ENCODE measurements at regions not wholly inside any gene's neighbourhood (a gene's known extent, or its start where the extent isn't known, plus 50 kb on each side); places are given as distances from the start of the nearest gene placed in this dataset.

- Histone ChIP-seq H3K27me3 (no peaks in the 10 kb centered on the region), H3K27ac (no peak overlapping the region), H3K4me3 (no peak overlapping the region), H3K9me3 (no peaks in the 10 kb centered on the region), H3K4me1 (no peaks in the 10 kb centered on the region), H3K36me3 (no peaks in the 10 kb centered on the region)
- ATAC-seq = no peak
- intact Hi-C loops (cut with DNase I) = no loop called here
- TF ChIP-seq, protein P1, sequence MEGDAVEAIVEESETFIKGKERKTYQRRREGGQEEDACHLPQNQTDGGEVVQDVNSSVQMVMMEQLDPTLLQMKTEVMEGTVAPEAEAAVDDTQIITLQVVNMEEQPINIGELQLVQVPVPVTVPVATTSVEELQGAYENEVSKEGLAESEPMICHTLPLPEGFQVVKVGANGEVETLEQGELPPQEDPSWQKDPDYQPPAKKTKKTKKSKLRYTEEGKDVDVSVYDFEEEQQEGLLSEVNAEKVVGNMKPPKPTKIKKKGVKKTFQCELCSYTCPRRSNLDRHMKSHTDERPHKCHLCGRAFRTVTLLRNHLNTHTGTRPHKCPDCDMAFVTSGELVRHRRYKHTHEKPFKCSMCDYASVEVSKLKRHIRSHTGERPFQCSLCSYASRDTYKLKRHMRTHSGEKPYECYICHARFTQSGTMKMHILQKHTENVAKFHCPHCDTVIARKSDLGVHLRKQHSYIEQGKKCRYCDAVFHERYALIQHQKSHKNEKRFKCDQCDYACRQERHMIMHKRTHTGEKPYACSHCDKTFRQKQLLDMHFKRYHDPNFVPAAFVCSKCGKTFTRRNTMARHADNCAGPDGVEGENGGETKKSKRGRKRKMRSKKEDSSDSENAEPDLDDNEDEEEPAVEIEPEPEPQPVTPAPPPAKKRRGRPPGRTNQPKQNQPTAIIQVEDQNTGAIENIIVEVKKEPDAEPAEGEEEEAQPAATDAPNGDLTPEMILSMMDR (IDR thresholded peaks at IDR 0.05) = no peak
- no peak for DNase-seq
These were observed 1361.8 kb downstream of the GATA3 start for GRCh38 chr10:9416331-9416730.

DNA sequence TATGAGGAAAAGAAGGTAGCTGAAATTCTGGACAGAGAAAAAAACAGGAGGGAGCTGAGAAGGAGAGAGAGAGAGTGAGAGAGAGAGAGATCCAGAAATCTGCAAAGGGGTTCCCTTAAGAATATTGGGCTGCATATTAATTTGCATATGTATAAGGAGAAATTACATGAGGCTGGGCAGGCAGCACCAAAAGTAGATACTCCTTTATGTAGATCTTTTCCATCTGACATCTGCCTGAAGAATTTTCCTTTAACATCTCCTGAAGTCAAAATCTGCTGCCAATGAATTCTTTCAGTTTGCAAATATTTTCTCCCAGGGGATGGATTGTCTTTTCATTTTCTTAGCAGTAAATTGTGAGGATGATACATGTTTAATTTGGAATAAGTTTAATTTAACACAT, 1365.3 kb downstream of the GATA3 start:
- TF ChIP-seq, protein P1 (IDR thresholded peaks at IDR 0.05) = no peak
- intact Hi-C loops (cut with DNase I) = no loop called here
- Histone ChIP-seq H3K9me3 (no peaks in the 10 kb centered on the region), H3K27ac (no peak overlapping the region), H3K4me1 (no peaks in the 10 kb centered on the region), H3K4me3 (no peak overlapping the region), H3K27me3 (no peaks in the 10 kb centered on the region), H3K36me3 (no peaks in the 10 kb centered on the region)
- DNase-seq (no peak), ATAC-seq (no peak)

DNA sequence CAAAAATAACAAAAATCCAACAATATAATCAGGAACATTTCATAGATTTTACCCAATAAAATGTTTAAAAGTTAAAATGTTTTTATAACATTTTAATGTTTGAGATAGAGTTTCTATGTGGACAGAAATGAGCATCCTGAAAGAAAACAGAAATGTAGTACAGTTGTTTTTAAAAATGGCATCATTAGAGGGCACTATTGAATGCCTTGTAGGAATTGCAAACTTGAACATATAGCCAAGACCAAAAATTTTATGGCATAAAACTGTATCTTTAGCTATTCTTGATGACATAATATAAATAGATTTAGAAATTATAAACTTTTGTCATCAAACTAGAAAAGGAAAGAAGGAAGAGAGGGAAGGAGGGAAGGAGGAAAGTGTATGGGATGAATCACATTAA, 1372.7 kb downstream of the GATA3 start:
- Histone ChIP-seq H3K4me3 (no peak overlapping the region), H3K27ac (no peak overlapping the region), H3K27me3 (no peaks in the 10 kb centered on the region), H3K36me3 (no peaks in the 10 kb centered on the region), H3K9me3 (no peaks in the 10 kb centered on the region), H3K4me1 (no peaks in the 10 kb centered on the region)
- TF ChIP-seq, protein P1 (IDR thresholded peaks at IDR 0.05) = no peak
- no peak for DNase-seq
- intact Hi-C loops (cut with DNase I) = no loop called here
- ATAC-seq = no peak

- H3K4me1 ChIP-seq = no peaks in the 10 kb centered on the region
- H3K27ac ChIP-seq = no peak overlapping the region
- H3K9me3 ChIP-seq = no peaks in the 10 kb centered on the region
- H3K27me3 ChIP-seq = no peaks in the 10 kb centered on the region
- H3K4me3 ChIP-seq = no peak overlapping the region
- ATAC-seq = no peak
- TF ChIP-seq, protein P1 (IDR thresholded peaks at IDR 0.05) = no peak
- no peak for DNase-seq
- intact Hi-C loops (cut with DNase I) = no loop called here
- no peaks in the 10 kb centered on the region for H3K36me3 ChIP-seq
These were observed 1382.6 kb downstream of the GATA3 start for GRCh38 chr10:9437131-9437530.

GRCh38 chr10:9443758-9444157, 1389.3 kb downstream of the GATA3 start:
- no peak overlapping the region for H3K4me3 ChIP-seq
- intact Hi-C loops (cut with DNase I) = no loop called here
- H3K36me3 ChIP-seq = no peaks in the 10 kb centered on the region
- no peaks in the 10 kb centered on the region for H3K4me1 ChIP-seq
- TF ChIP-seq, protein P1 (IDR thresholded peaks at IDR 0.05) = no peak
- DNase-seq (no peak), ATAC-seq (no peak)
- no peaks in the 10 kb centered on the region for H3K27me3 ChIP-seq
- H3K9me3 ChIP-seq = no peaks in the 10 kb centered on the region
- no peak overlapping the region for H3K27ac ChIP-seq

DNA sequence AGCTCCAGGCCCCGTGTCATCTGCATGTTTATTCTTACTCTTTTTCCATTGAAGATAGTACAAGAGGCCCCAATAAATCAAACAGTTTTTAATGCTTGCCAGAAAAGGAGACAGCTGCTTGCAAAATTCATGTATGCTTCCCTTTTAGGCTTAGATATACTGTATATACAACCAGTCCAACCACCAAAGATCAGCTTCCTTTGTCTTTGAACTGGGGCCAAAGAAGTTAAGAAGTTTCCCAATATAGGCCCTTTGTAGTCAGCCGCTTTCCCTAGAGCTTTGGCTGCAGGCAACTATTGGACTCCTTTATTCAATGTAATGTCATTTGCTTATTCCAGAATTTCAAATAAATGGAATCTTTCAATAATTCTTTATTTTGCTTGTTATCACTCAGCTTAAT, 1395.0 kb downstream of the GATA3 start:
- TF ChIP-seq, protein P1 (IDR thresholded peaks at IDR 0.05) = no peak
- H3K9me3 ChIP-seq = peaks cover 7% of the 10 kb centered on the region
- no peaks in the 10 kb centered on the region for H3K27me3 ChIP-seq
- ATAC-seq (no peak), DNase-seq (no peak)
- intact Hi-C loops (cut with DNase I) = no loop called here
- no peaks in the 10 kb centered on the region for H3K4me1 ChIP-seq
- no peak overlapping the region for H3K27ac ChIP-seq
- H3K4me3 ChIP-seq = no peak overlapping the region
- no peaks in the 10 kb centered on the region for H3K36me3 ChIP-seq
